Left ventricle myocardium inferior (tissue), 1 donor: ENCODE measurements at regions not wholly inside any gene's neighbourhood (a gene's known extent, or its start where the extent isn't known, plus 50 kb on each side); places are given as distances from the start of the nearest gene placed in this dataset.

ENCODE experiments used
- DNase-seq: peaks from one replicate; pipeline ENCODE4 v3.0.0-alpha.2; 2020
- H3K27ac ChIP-seq: fragments of 200-600 bp; replicated peaks from 2 replicates; pipeline ENCODE4 v1.8.0; 2021
- H3K27me3 ChIP-seq: fragments of 200-600 bp; 2 replicates; pipeline ENCODE4 v1.8.0; 2021; ENCODE audit warnings: low read depth
- H3K36me3 ChIP-seq: fragments of 200-600 bp; 2 replicates; pipeline ENCODE4 v1.8.0; 2021
- H3K4me1 ChIP-seq: fragments of 200-600 bp; 2 replicates; pipeline ENCODE4 v1.8.0; 2021
- H3K4me3 ChIP-seq: fragments of 200-600 bp; 2 replicates; pipeline ENCODE4 v1.8.0; 2021; ENCODE audit warnings: mild to moderate bottlenecking, moderate library complexity
- H3K9me3 ChIP-seq: fragments of 200-600 bp; replicated peaks from 2 replicates; pipeline ENCODE4 v1.8.0; 2021
- intact Hi-C: fragments of 100-400 bp; cut with micrococcal nuclease; formaldehyde crosslinking; loops from one replicate; pipeline ENCODE4 v1.11.0; 2022
- TF ChIP-seq, protein P1 (sequence below): fragments of 200-600 bp; IDR thresholded peaks from 2 replicates; pipeline ENCODE4 v1.8.0; 2021; ENCODE audit warnings: antibody characterized with exemption, mild to moderate bottlenecking, borderline replicate concordance
- donor health status: DM: no; HTN: yes; CAD: no; lungs with severe emphysema.

DNA sequence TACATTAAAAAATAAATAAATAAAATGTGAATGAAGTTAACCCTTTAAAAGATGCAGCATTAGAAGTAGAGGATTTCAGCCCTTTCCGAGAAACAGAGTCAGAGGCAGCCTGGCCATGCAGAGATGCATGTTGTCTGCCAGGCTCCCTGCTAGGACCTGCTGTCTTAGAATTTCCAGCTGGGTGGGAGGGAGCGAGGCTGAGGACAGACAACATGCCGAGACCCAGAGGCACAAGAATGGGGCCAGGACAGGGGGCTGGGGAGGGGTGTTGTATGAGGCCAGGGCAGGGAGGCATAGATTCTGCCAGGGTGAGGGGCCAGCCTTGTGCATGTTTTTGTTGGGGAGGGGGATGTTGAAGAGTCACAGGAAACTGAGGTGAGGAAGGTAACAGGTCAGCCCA lies 68.6 kb upstream of the NEURL1B start:
- Histone ChIP-seq H3K27ac (no peak overlapping the region), H3K27me3 (no peaks in the 10 kb centered on the region), H3K9me3 (no peaks in the 10 kb centered on the region), H3K4me3 (no peak overlapping the region), H3K4me1 (peaks cover 33% of the 10 kb centered on the region), H3K36me3 (no peaks in the 10 kb centered on the region)
- no peak for DNase-seq
- TF ChIP-seq, protein P1, sequence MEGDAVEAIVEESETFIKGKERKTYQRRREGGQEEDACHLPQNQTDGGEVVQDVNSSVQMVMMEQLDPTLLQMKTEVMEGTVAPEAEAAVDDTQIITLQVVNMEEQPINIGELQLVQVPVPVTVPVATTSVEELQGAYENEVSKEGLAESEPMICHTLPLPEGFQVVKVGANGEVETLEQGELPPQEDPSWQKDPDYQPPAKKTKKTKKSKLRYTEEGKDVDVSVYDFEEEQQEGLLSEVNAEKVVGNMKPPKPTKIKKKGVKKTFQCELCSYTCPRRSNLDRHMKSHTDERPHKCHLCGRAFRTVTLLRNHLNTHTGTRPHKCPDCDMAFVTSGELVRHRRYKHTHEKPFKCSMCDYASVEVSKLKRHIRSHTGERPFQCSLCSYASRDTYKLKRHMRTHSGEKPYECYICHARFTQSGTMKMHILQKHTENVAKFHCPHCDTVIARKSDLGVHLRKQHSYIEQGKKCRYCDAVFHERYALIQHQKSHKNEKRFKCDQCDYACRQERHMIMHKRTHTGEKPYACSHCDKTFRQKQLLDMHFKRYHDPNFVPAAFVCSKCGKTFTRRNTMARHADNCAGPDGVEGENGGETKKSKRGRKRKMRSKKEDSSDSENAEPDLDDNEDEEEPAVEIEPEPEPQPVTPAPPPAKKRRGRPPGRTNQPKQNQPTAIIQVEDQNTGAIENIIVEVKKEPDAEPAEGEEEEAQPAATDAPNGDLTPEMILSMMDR: no peak
- intact Hi-C loops: no loop called here

DNA sequence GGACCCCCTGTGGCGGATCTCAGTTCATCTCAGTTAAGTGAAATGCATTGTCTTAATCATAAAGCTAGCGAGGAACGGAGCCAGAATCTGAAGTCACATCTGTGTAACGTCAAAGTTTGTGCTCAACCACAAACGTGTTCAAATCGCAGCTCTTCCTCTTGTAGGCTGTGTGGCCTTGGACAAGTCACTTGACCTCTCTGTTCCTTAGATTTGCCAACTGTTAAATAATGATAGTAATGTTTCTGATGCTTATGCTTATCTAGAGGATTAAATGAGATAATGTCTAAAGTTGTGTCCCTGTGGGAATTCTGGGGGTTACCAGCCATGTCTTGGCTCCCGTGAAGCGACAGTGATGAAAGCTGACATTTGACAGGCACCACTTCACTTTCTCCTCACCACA lies 69.2 kb upstream of the NEURL1B start:
- intact Hi-C loops: no loop called here
- DNase-seq: no peak
- peaks cover 37% of the 10 kb centered on the region for H3K4me1 ChIP-seq
- no peak overlapping the region for H3K4me3 ChIP-seq
- no peaks in the 10 kb centered on the region for H3K36me3 ChIP-seq
- no peaks in the 10 kb centered on the region for H3K27me3 ChIP-seq
- no peaks in the 10 kb centered on the region for H3K9me3 ChIP-seq
- TF ChIP-seq, protein P1: no peak
- no peak overlapping the region for H3K27ac ChIP-seq

DNA sequence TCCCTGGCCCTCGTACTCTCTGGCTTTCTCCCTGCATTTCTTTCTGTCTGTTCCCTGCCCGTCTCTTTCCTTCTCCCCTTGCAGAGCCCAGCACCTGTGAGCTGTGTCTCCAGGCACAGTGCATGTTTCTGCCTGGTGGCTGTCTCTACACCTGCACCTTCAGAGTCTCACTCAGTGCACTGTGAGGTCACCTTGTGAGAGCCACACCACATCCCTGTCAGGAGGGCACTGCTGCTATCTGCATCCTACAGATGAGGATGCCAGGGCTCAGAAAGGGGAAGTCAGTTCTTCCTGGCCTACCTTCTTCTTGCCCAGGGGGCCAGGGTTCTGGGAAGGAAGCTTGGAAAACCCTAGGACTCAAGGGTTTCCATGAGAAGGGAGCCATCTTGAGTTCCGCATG lies 69.7 kb upstream of the NEURL1B start:
- Histone ChIP-seq H3K36me3 (no peaks in the 10 kb centered on the region), H3K9me3 (no peaks in the 10 kb centered on the region), H3K4me1 (peaks cover 36% of the 10 kb centered on the region), H3K27ac (no peak overlapping the region), H3K27me3 (no peaks in the 10 kb centered on the region), H3K4me3 (no peak overlapping the region)
- no peak for DNase-seq
- TF ChIP-seq, protein P1: no peak
- intact Hi-C loops: no loop called here

DNA sequence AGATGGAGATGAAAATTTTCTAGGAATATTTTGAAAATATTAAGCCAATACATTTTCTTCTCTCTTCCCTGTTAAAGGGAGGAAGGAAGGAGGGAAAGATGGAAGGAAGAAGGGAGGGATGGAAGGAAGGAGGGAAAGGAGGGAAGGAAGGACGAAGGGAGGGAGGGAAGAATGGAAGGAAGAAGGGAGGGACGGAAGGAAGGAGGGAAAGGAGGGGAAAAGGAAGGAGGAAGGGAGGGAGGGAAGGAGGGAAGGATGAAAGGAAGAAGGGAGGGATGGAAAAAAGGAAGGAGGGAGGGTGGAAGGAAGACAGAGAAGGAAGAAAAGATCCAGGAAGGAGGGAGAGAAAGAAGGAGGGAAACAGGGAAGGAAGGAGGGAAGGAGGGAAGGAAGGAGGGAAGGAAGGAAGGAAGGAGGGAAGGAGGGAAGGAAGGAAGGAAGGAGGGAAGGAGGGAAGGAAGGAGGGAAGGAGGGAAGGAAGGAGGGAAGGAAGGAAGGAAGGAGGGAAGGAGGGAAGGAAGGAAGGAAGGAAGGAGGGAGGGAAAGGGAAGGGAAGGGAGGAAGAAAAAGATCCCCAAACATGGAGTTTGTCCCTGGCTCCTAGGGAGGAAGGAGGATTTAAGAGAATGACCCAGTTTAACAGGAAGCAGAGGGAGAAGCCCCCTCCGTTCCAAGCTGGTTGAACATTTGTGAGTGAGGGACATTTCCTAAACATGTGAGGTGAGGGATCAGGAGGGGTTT lies 70.3 kb upstream of the NEURL1B start:
- H3K27ac ChIP-seq: peak overlapping the region; percentile 19
- intact Hi-C loops: no loop called here
- peaks cover 30% of the 10 kb centered on the region for H3K4me1 ChIP-seq

DNA sequence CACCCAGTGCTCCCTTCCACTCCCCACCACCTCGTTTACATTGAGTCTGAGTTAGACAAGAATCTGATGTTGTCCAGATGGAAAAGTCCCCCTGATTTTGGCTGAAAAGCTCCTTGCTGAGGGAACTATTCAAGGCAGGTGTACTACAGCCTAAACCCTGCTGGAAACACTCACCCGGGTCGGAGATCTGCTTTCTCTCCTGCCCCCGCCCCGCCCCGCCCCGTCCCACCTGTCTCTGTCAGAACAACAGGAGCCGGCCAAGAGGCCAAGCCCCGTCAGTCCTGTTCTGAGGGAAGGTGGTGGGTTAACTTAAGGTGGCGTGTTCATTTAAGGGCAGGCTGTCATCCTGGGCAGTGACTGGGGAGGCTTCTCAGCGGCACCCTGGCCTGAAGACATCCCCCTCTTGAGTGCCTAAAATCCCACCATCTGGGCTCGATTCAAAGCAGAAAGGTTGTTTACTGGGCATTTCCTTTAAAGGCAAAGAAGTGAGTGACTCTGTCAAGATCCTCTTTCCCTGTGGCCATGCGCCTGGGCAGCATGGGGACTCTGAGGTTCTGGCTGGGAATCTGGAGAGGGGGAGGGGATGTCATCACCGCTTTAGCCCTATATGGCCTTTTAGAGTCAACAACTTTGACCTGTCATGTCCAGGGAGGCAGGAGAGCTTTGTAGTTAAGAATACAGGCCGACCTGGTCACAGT lies 71.1 kb upstream of the NEURL1B start:
- DNase-seq: no peak
- no peaks in the 10 kb centered on the region for H3K36me3 ChIP-seq
- no peaks in the 10 kb centered on the region for H3K27me3 ChIP-seq
- peak overlapping the region; percentile 19 for H3K27ac ChIP-seq
- intact Hi-C loops: no loop called here
- TF ChIP-seq, protein P1: no peak
- no peak overlapping the region for H3K4me3 ChIP-seq
- peaks cover 22% of the 10 kb centered on the region for H3K4me1 ChIP-seq
- H3K9me3 ChIP-seq: no peaks in the 10 kb centered on the region

More for the DNA sequence above, 70.3 kb upstream of the NEURL1B start:
- H3K36me3 ChIP-seq: no peaks in the 10 kb centered on the region
- H3K4me3 ChIP-seq: no peak overlapping the region
- H3K9me3 ChIP-seq: no peaks in the 10 kb centered on the region
- no peak for DNase-seq
- no peaks in the 10 kb centered on the region for H3K27me3 ChIP-seq
- TF ChIP-seq, protein P1: no peak
